Right lobe of liver (tissue), 4 donors: ENCODE measurements at regions not wholly inside any gene's neighbourhood (a gene's known extent, or its start where the extent isn't known, plus 50 kb on each side); places are given as distances from the start of the nearest gene placed in this dataset.

Experiments used
- CTCF ChIP-seq, 4 donors: fragments of 200-600 bp in 3 of 4; fragments of 450-650 bp in 1 of 4; IDR thresholded peaks; one replicate each; pipeline versions ENCODE4 v1.5.1 to v1.8.0; 2016 to 2022; ENCODE audit warnings: antibody characterized with exemption in 4 of 4, mild to moderate bottlenecking in 2 of 4
- POLR2A ChIP-seq: fragments of 450-650 bp; IDR thresholded peaks from one replicate; pipeline ENCODE4 v1.6.1; 2017; ENCODE audit warnings: antibody characterized with exemption, mild to moderate bottlenecking
- donor health status: DM: no; HTN: no; CAD: no.
- donor health status: DM: no; HTN: no; CAD: no.
- donor health status: DM: no; HTN: yes; CAD: no.

GRCh38 chr13:76609643-76610042, 276.6 kb downstream of the KCTD12 start:
- no peak for TF ChIP-seq POLR2A
- no peak for TF ChIP-seq CTCF (IDR thresholded peaks at IDR 0.05)
